HG03354 (cell line): ENCODE measurements at regions not wholly inside any gene's neighbourhood (a gene's known extent, or its start where the extent isn't known, plus 50 kb on each side); places are given as distances from the start of the nearest gene placed in this dataset.
"Not testable (repeated sequence)": the region's sequence is repeated elsewhere in the genome, so short reads cannot be mapped to it uniquely, and the experiment has no call there.

Experiments used
- ATAC-seq: cut with Tn5 transposase; IDR thresholded peaks from one replicate; pipeline ENCODE4 v1.9.1; 2021; ENCODE audit warnings: mild to moderate bottlenecking; ENCODE audit not compliant: unreplicated experiment, poor library complexity, severe bottlenecking

DNA sequence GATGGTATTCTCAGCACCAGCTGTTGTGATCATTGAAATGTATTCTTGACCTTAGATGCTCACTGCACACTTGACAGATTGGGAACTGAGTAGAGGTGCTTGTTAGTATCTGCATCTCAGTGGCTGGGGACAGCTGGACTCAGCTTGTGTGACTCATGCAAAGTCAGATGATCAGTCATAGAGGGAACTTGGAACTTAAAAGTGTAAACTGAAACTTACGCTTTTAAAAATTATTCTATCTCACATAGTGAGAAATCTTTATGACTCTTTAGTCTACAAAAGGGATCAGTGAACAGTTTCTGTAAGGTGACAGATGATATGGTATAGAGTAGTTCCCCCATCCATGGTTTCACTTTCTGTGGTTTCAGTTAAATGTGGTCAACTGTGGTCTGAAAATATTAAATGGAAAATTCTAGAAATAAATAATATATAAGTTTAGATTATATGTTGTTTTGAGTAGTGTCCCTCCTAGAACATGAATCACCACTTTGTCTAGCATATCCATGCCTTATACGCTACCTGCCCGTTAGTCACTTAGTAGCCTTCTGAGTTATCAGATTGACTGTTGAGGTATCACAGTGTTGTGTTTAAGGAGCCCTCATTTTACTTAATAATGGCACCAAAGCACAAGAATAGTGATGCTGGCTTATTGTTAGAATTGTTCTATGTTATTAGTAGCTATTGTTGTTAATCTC, 135.6 kb upstream of the ZNF658 start:
- peak; percentile 99 for ATAC-seq

- ATAC-seq: not testable (repeated sequence)
Observed at GRCh38 chr9:66765531-66765930, 135.0 kb upstream of the ZNF658 start.

- not testable (repeated sequence) for ATAC-seq
Observed at GRCh38 chr9:66771504-66771903, 129.0 kb upstream of the ZNF658 start.

GRCh38 chr9:66774618-66775017, 125.9 kb upstream of the ZNF658 start:
- not testable (repeated sequence) for ATAC-seq

GRCh38 chr9:66779944-66780661, 120.4 kb upstream of the ZNF658 start:
- not testable (repeated sequence) for ATAC-seq

GRCh38 chr9:66781240-66781639, 119.3 kb upstream of the ZNF658 start:
- not testable (repeated sequence) for ATAC-seq

DNA sequence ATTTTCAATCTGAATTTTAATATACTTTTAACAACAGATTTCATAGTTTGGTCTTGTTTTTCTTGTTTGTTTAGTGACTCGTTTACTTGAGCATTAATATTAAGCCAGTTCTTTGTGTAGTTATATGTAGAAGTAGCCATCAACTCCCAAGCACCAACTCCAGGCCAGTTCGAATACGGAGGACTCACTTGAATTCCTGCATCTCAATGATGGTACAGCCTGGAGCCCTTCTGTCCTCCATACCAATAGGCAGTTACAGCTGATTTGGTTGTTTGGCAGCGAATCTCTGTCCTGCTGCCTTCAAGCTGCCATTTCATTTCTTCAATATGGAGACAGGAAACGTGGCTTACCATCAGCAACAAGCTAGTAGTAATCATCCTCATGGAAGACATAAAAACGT, 118.5 kb upstream of the ZNF658 start:
- not testable (repeated sequence) for ATAC-seq

- ATAC-seq: not testable (repeated sequence)
Observed at GRCh38 chr9:66785603-66786002, 114.9 kb upstream of the ZNF658 start.

DNA sequence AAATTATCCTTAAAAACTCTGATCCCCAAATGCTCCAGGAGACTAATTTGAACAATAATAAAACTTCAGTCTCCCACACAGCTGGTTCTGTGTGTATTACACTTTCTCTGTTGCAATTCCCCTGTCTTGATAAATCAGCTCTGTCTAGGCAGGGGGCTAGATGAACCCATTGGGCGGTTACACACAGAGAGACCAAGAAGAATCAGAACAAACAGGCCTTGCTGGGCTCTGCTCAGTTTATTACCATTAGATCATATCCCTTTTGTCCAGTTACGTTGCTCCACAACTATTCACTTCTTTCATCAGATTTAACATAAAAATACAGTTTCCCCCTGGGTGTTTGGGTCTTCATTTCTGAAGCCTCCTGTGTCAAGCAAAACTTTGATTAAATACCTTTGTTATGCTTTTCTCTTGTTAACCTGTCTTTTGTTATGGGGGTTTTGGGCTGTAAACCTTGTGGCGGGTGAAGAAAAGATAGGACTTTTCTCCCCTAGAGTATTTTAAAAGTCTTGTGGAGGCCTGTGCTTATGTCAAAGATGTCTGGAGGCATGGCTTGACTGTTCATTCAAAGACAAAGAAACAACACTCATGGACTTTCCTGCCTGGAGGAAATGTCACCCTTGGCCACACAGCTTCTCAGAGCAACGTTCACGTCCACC, 109.3 kb upstream of the ZNF658 start:
- ATAC-seq: not testable (repeated sequence)

DNA sequence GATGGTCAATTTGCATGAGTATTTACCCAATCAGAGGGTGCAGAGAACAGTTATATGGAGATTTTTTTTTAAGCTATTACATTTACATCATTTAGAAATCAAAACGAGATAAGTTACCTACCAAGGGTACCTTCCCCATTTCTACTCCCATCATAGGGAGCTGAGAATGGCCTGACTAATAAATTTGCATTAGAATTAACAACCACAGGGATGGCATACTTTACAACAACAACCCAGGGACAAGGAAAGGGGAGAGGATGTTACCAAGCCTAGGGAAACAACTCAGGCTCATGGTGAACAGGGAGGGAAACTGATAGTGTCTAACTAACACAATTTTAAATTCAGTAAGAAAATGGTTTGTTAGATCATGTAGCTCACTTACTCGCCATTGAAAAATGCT, 105.8 kb upstream of the ZNF658 start:
- ATAC-seq: not testable (repeated sequence)

- not testable (repeated sequence) for ATAC-seq
Observed at GRCh38 chr9:66795723-66796503, 104.6 kb upstream of the ZNF658 start.

DNA sequence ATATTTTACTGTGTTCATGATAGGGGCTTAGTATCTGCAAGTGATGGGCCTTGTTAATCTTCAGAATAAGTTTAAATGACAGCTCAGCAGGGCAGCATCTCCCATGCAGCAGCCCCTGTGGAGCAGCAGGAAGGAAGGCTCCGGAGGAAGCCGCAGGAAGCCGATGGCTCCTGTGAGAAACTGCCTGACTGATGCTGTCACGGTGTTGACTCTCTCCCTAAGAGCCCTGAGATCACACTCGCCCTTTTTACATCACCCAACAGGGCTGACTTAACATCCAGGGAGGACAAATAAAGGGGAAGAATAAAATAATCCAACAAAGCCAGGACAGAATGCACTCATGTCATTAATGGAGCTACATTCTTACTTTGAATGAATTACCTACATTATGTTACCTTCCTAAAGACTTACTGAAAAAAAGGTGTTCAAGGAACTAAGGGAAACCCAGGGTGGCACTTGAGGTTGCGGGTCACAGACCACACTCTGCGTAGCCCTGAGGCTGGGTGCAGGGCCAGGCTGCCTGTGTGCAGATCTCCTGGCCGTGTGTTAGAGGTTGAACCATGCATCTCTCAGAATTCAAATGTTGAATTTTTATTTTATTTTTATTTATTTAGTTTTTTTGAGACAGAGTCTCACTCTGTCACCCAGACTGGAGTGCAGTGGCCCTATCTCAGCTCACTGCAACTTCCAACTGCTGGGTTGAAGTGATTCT, 102.5 kb upstream of the ZNF658 start:
- not testable (repeated sequence) for ATAC-seq

- not testable (repeated sequence) for ATAC-seq
Observed at GRCh38 chr9:66803619-66804018, 96.9 kb upstream of the ZNF658 start.

GRCh38 chr9:66810247-66810646, 90.3 kb upstream of the ZNF658 start:
- not testable (repeated sequence) for ATAC-seq

DNA sequence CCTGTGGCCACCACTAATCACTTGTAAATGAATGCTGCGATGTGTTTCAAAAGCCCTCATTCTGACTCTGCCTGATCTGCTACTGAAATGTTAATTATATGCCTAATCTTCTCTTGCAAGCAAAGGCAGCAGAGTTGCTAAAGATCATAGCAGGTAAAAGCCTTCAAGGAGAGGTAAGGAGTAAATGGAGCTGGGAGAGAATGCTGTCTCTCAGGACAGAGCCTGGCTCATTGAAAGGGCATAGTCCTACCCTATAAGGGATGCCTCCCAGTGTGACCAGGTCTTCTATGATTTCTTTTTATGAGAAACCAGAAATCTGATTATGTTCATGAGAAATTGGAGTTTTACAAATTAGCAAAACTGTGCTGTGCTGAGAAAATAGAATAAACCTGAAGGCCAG, 88.2 kb upstream of the ZNF658 start:
- not testable (repeated sequence) for ATAC-seq

GRCh38 chr9:66812967-66813366, 87.6 kb upstream of the ZNF658 start:
- ATAC-seq: not testable (repeated sequence)

- ATAC-seq: not testable (repeated sequence)
Observed at GRCh38 chr9:66814038-66814437, 86.5 kb upstream of the ZNF658 start.

DNA sequence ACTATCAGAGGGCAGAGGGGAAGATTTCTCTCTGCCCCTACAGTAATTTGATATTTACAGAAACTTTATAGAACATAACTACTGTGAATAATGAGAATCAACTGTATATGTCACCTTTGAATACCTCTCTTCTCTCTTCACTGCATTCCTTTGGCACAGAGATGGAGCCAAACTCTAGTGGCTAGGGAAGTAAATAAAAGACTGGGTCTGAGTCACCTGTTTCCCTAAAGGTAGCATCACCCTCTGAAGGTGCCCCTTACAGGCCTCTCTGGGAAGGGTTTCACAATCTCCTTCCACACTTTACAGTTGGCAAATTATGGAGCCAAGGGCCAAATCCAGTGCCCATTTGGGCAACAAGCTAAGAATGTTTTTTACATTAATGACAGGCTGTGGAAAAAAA, 81.0 kb upstream of the ZNF658 start:
- ATAC-seq: not testable (repeated sequence)

DNA sequence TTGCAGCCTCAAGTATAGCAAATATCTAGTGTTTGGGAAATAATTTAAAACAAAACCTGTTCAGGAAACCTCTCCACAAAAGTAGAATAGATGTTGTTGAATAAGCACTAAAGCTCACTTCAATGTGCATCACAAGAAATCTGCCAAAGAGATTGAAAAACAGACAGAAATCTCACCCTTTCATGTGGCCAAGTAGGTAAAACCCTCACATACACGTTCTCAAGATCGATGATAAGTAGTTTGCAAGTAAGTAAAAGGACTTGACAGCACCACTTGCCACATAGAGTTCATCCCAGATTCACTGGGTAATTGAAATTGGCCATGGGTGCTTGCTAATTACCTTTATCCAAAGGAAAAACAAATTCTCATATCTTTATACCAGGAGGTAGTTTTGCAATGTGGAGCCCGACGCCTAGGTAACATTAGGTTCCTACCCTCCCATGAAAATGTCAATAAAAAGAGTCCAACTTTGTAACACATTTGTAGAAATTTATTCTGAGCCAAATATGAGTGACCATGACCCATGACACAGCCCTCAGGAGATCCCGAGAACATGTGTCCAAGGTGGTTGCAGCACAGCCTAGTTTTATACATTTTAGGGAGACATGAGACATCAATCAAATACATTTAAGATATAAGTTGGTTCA, 80.4 kb upstream of the ZNF658 start:
- not testable (repeated sequence) for ATAC-seq
